IMR-90 (cell line): ENCODE measurements at regions not wholly inside any gene's neighbourhood (a gene's known extent, or its start where the extent isn't known, plus 50 kb on each side); places are given as distances from the start of the nearest gene placed in this dataset.

Experiments
- ATAC-seq: fragments of 200-7000 bp; cut with Tn5 transposase; 2 replicates; pipeline ENCODE4 v1.9.1; 2020; ENCODE audit warnings: low read depth, mild to moderate bottlenecking, moderate library complexity
- BruUV-seq: library from RNA; stranded (reverse); fragments of 400-500 nt; replicated peaks from 2 replicates; lab custom pipeline; 2021; lab: Mats Ljungman, UMichigan
- CTCF ChIA-PET: fragments of 300-600 bp; formaldehyde crosslinking; extraction: SDS; loops from one replicate; lab custom pipeline; 2021; ENCODE audit warnings: antibody characterized with exemption; lab: Yijun Ruan, JAX
- POLR2A ChIA-PET: fragments of 300-600 bp; sonication (Branson Sonifier 250); formaldehyde crosslinking; loops from one replicate; lab custom pipeline; 2022; ENCODE audit warnings: antibody characterized with exemption; ENCODE audit not compliant: unreplicated experiment; lab: Charles Lee
- DNase-seq: peaks from one replicate; pipeline ENCODE4 v3.0.0; 2013
- H2AFZ ChIP-seq: replicated peaks from 2 replicates; pipeline ENCODE3; 2013; ENCODE audit warnings: low read length, mild to moderate bottlenecking; ENCODE audit not compliant: poor library complexity
- H2AK5ac ChIP-seq: 2 replicates; pipeline ENCODE4 v1.6.1; 2013; ENCODE audit warnings: low read depth, low read length, inconsistent platforms
- H2AK9ac ChIP-seq: replicated peaks from 2 replicates; pipeline ENCODE3; 2013; ENCODE audit warnings: mild to moderate bottlenecking, low read depth, low read length, moderate library complexity; ENCODE audit not compliant: poor library complexity
- H2BK120ac ChIP-seq: 2 replicates; pipeline ENCODE4 v1.6.1; 2013; ENCODE audit warnings: low read depth, low read length, inconsistent platforms
- H2BK15ac ChIP-seq: 3 replicates; pipeline ENCODE4 v1.6.1; 2013; ENCODE audit warnings: low read depth, low read length, inconsistent platforms
- H2BK20ac ChIP-seq: 2 replicates; pipeline ENCODE4 v1.6.1; 2013; ENCODE audit warnings: low read depth, mild to moderate bottlenecking, inconsistent platforms, low read length, moderate library complexity
- H2BK5ac ChIP-seq: 2 replicates; pipeline ENCODE4 v1.6.1; 2013; ENCODE audit warnings: mild to moderate bottlenecking, low read depth, low read length, inconsistent platforms; ENCODE audit not compliant: poor library complexity, severe bottlenecking
- H3K14ac ChIP-seq: replicated peaks from 2 replicates; pipeline ENCODE4 v1.6.1; 2013; ENCODE audit warnings: low read depth, low read length, inconsistent platforms
- H3K18ac ChIP-seq: 2 replicates; pipeline ENCODE4 v1.6.1; 2013; ENCODE audit warnings: low read depth, low read length, control low read depth
- H3K23ac ChIP-seq: 2 replicates; pipeline ENCODE4 v1.6.1; 2013; ENCODE audit warnings: low read depth, low read length, inconsistent platforms
- H3K27ac ChIP-seq: 2 replicates; pipeline ENCODE4 v1.5.1; 2013; ENCODE audit warnings: mild to moderate bottlenecking, control low read depth, low read length; ENCODE audit not compliant: insufficient read depth
- H3K27me3 ChIP-seq: 2 replicates; pipeline ENCODE4 v1.6.1; 2013; ENCODE audit warnings: low read length; ENCODE audit not compliant: control insufficient read depth, insufficient read depth
- H3K36me3 ChIP-seq: 2 replicates; pipeline ENCODE4 v1.6.1; 2013; ENCODE audit warnings: low read length, mixed read lengths; ENCODE audit not compliant: control insufficient read depth, insufficient read depth
- H3K4ac ChIP-seq: 2 replicates; pipeline ENCODE4 v1.6.1; 2013; ENCODE audit warnings: low read depth, low read length, inconsistent platforms
- H3K4me1 ChIP-seq: 2 replicates; pipeline ENCODE4 v1.6.1; 2013; ENCODE audit warnings: low read length, mixed read lengths; ENCODE audit not compliant: control insufficient read depth, insufficient read depth
- H3K4me2 ChIP-seq: 2 replicates; pipeline ENCODE4 v1.6.1; 2013; ENCODE audit warnings: low read depth, mild to moderate bottlenecking, control low read depth, low read length, moderate library complexity
- H3K4me3 ChIP-seq: 2 replicates; pipeline ENCODE4 v1.5.1; 2013; ENCODE audit warnings: low read depth, mild to moderate bottlenecking, control low read depth, low read length, moderate library complexity; ENCODE audit not compliant: insufficient read depth
- H3K56ac ChIP-seq: 2 replicates; pipeline ENCODE4 v1.6.1; 2013; ENCODE audit warnings: low read length, inconsistent platforms; ENCODE audit not compliant: insufficient read depth; ENCODE audit errors: extremely low read depth
- H3K79me1 ChIP-seq, 2 experiments: 2 replicates each; pipeline ENCODE4 v1.6.1; 2013; ENCODE audit warnings: low read length in 2 of 2, inconsistent platforms in 1 of 2, low read depth in 1 of 2
- H3K9ac ChIP-seq: 2 replicates; pipeline ENCODE4 v1.6.1; 2013; ENCODE audit warnings: low read depth, low read length, control low read depth
- H3K9me1 ChIP-seq: 2 replicates; pipeline ENCODE4 v1.6.1; 2013; ENCODE audit warnings: low read length, inconsistent platforms; ENCODE audit not compliant: insufficient read depth
- H3K9me3 ChIP-seq: 2 replicates; pipeline ENCODE4 v1.6.1; 2013; ENCODE audit warnings: low read length; ENCODE audit not compliant: control insufficient read depth, insufficient read depth
- H4K20me1 ChIP-seq: 2 replicates; pipeline ENCODE4 v1.6.1; 2013; ENCODE audit warnings: low read length, inconsistent platforms; ENCODE audit not compliant: insufficient read depth
- H4K5ac ChIP-seq: 2 replicates; pipeline ENCODE4 v1.6.1; 2013; ENCODE audit warnings: mild to moderate bottlenecking, low read depth, low read length, control low read depth
- H4K8ac ChIP-seq, 2 experiments: 2 replicates each; pipeline ENCODE4 v1.6.1; 2013; ENCODE audit warnings: low read depth in 2 of 2, low read length in 2 of 2, control low read depth in 1 of 2, inconsistent platforms in 1 of 2
- H4K91ac ChIP-seq: 2 replicates; pipeline ENCODE4 v1.6.1; 2013; ENCODE audit warnings: low read depth, low read length, inconsistent platforms; ENCODE audit not compliant: insufficient read depth
- BHLHE40 ChIP-seq: fragments of 150-350 bp; IDR thresholded peaks from 2 replicates; pipeline ENCODE4 v1.6.1; 2016; ENCODE audit warnings: mild to moderate bottlenecking, low read depth, low read length
- CEBPB ChIP-seq: IDR thresholded peaks from 2 replicates; pipeline ENCODE4 v1.6.1; 2012; ENCODE audit warnings: low read depth, low read length, improper control_type of control experiment
- FOS ChIP-seq: fragments of 150-350 bp; IDR thresholded peaks from 2 replicates; pipeline ENCODE4 v1.6.1; 2016; ENCODE audit warnings: low read depth, low read length
- MAZ ChIP-seq: IDR thresholded peaks from 2 replicates; pipeline ENCODE4 v1.6.1; 2012; ENCODE audit warnings: low read depth, mild to moderate bottlenecking, low read length, improper control_type of control experiment, moderate library complexity, borderline replicate concordance
- MXI1 ChIP-seq: IDR thresholded peaks from 2 replicates; pipeline ENCODE4 v1.6.1; 2012; ENCODE audit warnings: low read depth, mild to moderate bottlenecking, low read length, moderate library complexity, borderline replicate concordance
- NFE2L2 ChIP-seq: fragments of 150-350 bp; IDR thresholded peaks from 2 replicates; pipeline ENCODE4 v1.6.1; 2016; ENCODE audit warnings: low read depth, mild to moderate bottlenecking, low read length
- POLR2A ChIP-seq: IDR thresholded peaks from 2 replicates; pipeline ENCODE4 v1.6.1; 2012; ENCODE audit warnings: mild to moderate bottlenecking, low read depth, low read length
- RAD21 ChIP-seq: IDR thresholded peaks from 2 replicates; pipeline ENCODE4 v1.6.1; 2012; ENCODE audit warnings: low read length, improper control_type of control experiment
- RCOR1 ChIP-seq: IDR thresholded peaks from 2 replicates; pipeline ENCODE4 v1.6.1; 2012; ENCODE audit warnings: mild to moderate bottlenecking, low read length, improper control_type of control experiment; ENCODE audit not compliant: insufficient replicate concordance
- RFX5 ChIP-seq: IDR thresholded peaks from 2 replicates; pipeline ENCODE4 v1.8.0; 2012; ENCODE audit warnings: low read depth, mild to moderate bottlenecking, low read length, moderate library complexity
- SMC3 ChIP-seq: fragments of 150-350 bp; IDR thresholded peaks from 2 replicates; pipeline ENCODE4 v1.6.1; 2016; ENCODE audit warnings: low read depth, mild to moderate bottlenecking, antibody characterized with exemption, low read length, moderate library complexity
- WGBS, 2 experiments: methylation state at CpG; one replicate each; pipeline versions ENCODE4 v1.1.5 to v1.1.7; 2013; ENCODE audit warnings: missing lambda C conversion rate in 2 of 2; ENCODE audit not compliant: insufficient read length in 1 of 2; ENCODE audit errors: extremely low coverage in 2 of 2; 5-methylcytosine and 5-hydroxymethylcytosine counted together
- dilution Hi-C: fragments of 300-500 bp; cut with HindIII; formaldehyde crosslinking; loops from one replicate; pipeline ENCODE4 v1.14.3; 2018; ENCODE audit warnings: low sequenced_read_pairs; ENCODE audit not compliant: unreplicated experiment
- in situ Hi-C: fragments of 300-500 bp; cut with MboI; formaldehyde crosslinking; loops from 3 replicates; pipeline ENCODE4 v1.14.3; 2019; ENCODE audit warnings: low sequenced_read_pairs, inconsistent platforms, mixed read lengths
- intact Hi-C: fragments of 100-400 bp; cut with micrococcal nuclease; formaldehyde crosslinking; loops from 2 replicates; pipeline ENCODE4 v1.10.0; 2022
- TF ChIP-seq, protein P1 (sequence below): fragments of 150-350 bp; IDR thresholded peaks from 2 replicates; pipeline ENCODE4 v1.6.1; 2017; ENCODE audit warnings: mild to moderate bottlenecking, antibody characterized with exemption, low read length, low read depth
- TF ChIP-seq, protein P2 (sequence below): conservative IDR thresholded peaks from 2 replicates; pipeline ENCODE4 v1.5.1; 2012; ENCODE audit warnings: mild to moderate bottlenecking, low read depth, low read length, improper control_type of control experiment
- TF ChIP-seq, protein P3 (sequence below): fragments of 150-350 bp; IDR thresholded peaks from 2 replicates; pipeline ENCODE4 v1.6.1; 2016; ENCODE audit warnings: low read depth, mild to moderate bottlenecking, low read length, moderate library complexity, borderline replicate concordance

DNA sequence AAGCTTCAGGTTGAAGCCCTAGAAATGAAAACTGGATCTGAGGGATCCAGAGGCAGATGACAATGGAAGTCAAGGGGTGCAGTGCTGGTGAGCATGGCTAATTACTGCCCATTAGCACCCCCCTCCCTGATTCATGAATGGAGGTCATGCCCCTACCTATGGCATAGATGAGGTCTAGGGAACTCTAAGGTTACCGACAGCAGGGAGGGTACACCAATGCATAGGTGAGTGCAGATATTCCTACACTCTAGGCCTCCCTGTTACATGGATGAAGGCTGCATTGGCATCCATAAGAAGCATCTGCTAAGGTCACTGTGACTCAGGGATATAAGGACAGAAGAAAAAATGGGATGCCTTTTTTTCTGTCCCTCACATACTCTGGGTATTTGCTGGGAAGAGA is 147.3 kb downstream of the CCDC59 start:
- H3K9me3 ChIP-seq: peaks cover 27% of the 10 kb centered on the region
- no peak for DNase-seq
- H2AK5ac ChIP-seq: no peak overlapping the region
- H2AK9ac ChIP-seq: no peak overlapping the region
- no peak overlapping the region for H3K14ac ChIP-seq
- no peaks in the 10 kb centered on the region for H3K9me1 ChIP-seq
- H3K79me1 ChIP-seq: no peaks in the 10 kb centered on the region
- no peak overlapping the region for H2BK20ac ChIP-seq
- WGBS, 2 experiments: no CpG with 5 or more reads among the region's 1 CpG
- H2AFZ ChIP-seq: no peak overlapping the region
- no peaks in the 10 kb centered on the region for H3K27me3 ChIP-seq
- no peak overlapping the region for H3K4ac ChIP-seq
- CTCF ChIA-PET: no interaction called here
- H4K8ac ChIP-seq: no peak overlapping the region
- no peak overlapping the region for H3K4me2 ChIP-seq
- BruUV-seq: no TSS peak
- H4K91ac ChIP-seq: no peak overlapping the region
- dilution Hi-C loops: no loop called here
- H3K9ac ChIP-seq: no peak overlapping the region
- no peak overlapping the region for H3K4me3 ChIP-seq
- H3K23ac ChIP-seq: no peak overlapping the region
- no peak for ATAC-seq
- no peaks in the 10 kb centered on the region for H3K4me1 ChIP-seq
- H3K18ac ChIP-seq: no peak overlapping the region
- H3K36me3 ChIP-seq: no peaks in the 10 kb centered on the region
- no peak overlapping the region for H2BK5ac ChIP-seq
- no peak overlapping the region for H2BK120ac ChIP-seq
- intact Hi-C loops: no loop called here
- no peak overlapping the region for H3K56ac ChIP-seq
- no peak overlapping the region for H2BK15ac ChIP-seq
- no peak overlapping the region for H4K5ac ChIP-seq
- POLR2A ChIA-PET: no interaction called here
- no peak overlapping the region for H3K27ac ChIP-seq
- H4K20me1 ChIP-seq: no peaks in the 10 kb centered on the region
- in situ Hi-C loops: no loop called here
- no peak for TF ChIP-seq NFE2L2
- no peak for TF ChIP-seq FOS
- TF ChIP-seq MAZ: no peak
- TF ChIP-seq, protein P1, sequence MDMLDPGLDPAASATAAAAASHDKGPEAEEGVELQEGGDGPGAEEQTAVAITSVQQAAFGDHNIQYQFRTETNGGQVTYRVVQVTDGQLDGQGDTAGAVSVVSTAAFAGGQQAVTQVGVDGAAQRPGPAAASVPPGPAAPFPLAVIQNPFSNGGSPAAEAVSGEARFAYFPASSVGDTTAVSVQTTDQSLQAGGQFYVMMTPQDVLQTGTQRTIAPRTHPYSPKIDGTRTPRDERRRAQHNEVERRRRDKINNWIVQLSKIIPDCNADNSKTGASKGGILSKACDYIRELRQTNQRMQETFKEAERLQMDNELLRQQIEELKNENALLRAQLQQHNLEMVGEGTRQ: no peak
- no peak for TF ChIP-seq BHLHE40
- no peak for TF ChIP-seq RAD21
- TF ChIP-seq MXI1: no peak
- TF ChIP-seq POLR2A: no peak
- no peak for TF ChIP-seq RCOR1
- no peak for TF ChIP-seq SMC3
- TF ChIP-seq RFX5: no peak
- TF ChIP-seq, protein P2, sequence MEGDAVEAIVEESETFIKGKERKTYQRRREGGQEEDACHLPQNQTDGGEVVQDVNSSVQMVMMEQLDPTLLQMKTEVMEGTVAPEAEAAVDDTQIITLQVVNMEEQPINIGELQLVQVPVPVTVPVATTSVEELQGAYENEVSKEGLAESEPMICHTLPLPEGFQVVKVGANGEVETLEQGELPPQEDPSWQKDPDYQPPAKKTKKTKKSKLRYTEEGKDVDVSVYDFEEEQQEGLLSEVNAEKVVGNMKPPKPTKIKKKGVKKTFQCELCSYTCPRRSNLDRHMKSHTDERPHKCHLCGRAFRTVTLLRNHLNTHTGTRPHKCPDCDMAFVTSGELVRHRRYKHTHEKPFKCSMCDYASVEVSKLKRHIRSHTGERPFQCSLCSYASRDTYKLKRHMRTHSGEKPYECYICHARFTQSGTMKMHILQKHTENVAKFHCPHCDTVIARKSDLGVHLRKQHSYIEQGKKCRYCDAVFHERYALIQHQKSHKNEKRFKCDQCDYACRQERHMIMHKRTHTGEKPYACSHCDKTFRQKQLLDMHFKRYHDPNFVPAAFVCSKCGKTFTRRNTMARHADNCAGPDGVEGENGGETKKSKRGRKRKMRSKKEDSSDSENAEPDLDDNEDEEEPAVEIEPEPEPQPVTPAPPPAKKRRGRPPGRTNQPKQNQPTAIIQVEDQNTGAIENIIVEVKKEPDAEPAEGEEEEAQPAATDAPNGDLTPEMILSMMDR: no peak
- TF ChIP-seq, protein P3, sequence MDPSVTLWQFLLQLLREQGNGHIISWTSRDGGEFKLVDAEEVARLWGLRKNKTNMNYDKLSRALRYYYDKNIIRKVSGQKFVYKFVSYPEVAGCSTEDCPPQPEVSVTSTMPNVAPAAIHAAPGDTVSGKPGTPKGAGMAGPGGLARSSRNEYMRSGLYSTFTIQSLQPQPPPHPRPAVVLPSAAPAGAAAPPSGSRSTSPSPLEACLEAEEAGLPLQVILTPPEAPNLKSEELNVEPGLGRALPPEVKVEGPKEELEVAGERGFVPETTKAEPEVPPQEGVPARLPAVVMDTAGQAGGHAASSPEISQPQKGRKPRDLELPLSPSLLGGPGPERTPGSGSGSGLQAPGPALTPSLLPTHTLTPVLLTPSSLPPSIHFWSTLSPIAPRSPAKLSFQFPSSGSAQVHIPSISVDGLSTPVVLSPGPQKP: no peak
- no peak for TF ChIP-seq CEBPB
